HG03025 (cell line): ENCODE measurements at regions not wholly inside any gene's neighbourhood (a gene's known extent, or its start where the extent isn't known, plus 50 kb on each side); places are given as distances from the start of the nearest gene placed in this dataset.
"Not testable (repeated sequence)": the region's sequence is repeated elsewhere in the genome, so short reads cannot be mapped to it uniquely, and the experiment has no call there.

ENCODE experiments used
- ATAC-seq: cut with Tn5 transposase; IDR thresholded peaks from one replicate; pipeline ENCODE4 v1.9.1; 2021; ENCODE audit warnings: mild to moderate bottlenecking, moderate library complexity; ENCODE audit not compliant: unreplicated experiment, low FRiP score

DNA sequence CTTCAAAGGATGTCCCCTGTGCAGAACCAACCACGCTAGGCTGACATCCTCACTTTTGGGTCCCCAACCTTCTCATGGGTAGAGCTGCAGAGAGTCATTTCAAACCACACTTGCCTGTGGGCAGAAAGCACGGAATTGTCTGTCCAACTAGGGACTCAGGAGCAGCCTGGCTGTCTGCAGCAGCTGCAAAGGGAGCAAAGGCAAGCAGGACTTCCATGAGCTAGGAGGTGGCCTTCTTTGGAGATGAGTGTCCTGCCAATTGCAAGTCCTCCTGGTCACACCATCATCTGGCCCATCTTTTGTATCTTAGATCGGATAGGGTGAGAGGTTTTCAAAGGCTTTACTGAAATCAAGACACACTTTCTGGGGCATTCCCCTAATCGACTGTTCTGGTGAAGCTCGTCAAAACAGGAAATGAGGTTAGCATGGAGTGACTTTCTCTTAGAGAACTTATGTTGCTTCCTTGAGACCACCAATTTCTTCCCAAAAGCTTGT is 222.3 kb upstream of the PLGLB2 start:
- ATAC-seq = not testable (repeated sequence)

GRCh38 chr2:87526258-87526657 is 221.6 kb upstream of the PLGLB2 start:
- ATAC-seq = not testable (repeated sequence)

DNA sequence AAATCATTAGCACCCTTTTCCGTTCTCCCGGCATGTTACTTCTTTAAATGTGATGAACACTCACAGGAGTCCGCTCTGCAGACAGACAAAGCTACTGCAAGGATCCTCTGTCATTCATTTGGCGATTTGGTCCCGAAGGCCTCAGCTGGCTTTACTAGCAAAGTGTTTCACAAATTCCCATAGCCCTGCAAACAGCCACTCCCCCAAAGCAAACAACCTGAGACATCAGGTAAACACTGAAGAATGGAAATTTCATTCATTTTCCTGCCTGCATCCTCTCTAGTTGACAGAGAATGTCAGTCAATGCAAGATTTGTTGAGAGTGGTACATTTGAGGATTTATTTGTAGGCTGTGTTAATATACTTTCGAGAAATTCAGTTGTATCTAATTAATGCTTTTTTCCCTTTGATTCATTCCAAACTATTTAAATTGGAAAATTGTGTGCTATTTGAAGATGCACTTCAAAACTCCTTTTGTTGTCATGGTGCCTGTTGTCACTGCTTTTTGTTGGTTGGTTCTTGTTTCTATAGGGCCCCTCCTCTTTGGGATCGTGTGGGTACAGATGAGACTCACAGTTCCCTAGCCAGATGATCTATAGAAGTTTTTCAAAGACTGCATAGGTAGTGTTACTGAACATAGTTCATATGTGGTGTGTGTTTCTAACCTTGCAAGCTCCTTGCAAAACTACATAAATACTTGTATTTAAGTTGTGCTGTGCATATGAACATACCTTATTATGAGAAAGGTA is 215.7 kb upstream of the PLGLB2 start:
- not testable (repeated sequence) for ATAC-seq

- ATAC-seq = not testable (repeated sequence)
Measured at GRCh38 chr2:87533390-87534272, 214.3 kb upstream of the PLGLB2 start.

GRCh38 chr2:87534273-87534889 is 213.5 kb upstream of the PLGLB2 start:
- ATAC-seq = not testable (repeated sequence)

GRCh38 chr2:87536427-87536826 is 211.5 kb upstream of the PLGLB2 start:
- ATAC-seq = not testable (repeated sequence)

DNA sequence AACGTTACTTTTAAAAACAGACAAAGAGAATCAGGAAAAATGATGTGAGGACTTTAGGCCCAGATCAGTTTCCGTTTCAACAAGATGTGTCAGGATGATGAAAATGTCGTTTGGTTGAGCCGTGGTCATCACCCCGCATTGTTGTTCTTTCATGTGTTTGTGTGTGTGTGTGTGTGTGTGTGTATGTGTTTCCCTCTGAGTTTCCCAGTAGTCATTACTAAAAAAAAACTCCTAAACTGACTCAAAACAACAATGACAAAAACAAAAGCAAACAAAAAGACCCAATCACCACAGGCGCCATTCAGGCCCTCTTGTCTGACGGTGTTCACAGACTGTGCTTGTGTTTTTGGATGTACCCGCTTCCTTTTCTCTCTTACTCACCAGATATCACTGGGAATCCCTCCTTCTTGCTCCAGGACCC is 210.6 kb upstream of the PLGLB2 start:
- not testable (repeated sequence) for ATAC-seq

GRCh38 chr2:87538268-87538667 is 209.6 kb upstream of the PLGLB2 start:
- not testable (repeated sequence) for ATAC-seq

- not testable (repeated sequence) for ATAC-seq
Measured at GRCh38 chr2:87539151-87539943, 208.5 kb upstream of the PLGLB2 start.

DNA sequence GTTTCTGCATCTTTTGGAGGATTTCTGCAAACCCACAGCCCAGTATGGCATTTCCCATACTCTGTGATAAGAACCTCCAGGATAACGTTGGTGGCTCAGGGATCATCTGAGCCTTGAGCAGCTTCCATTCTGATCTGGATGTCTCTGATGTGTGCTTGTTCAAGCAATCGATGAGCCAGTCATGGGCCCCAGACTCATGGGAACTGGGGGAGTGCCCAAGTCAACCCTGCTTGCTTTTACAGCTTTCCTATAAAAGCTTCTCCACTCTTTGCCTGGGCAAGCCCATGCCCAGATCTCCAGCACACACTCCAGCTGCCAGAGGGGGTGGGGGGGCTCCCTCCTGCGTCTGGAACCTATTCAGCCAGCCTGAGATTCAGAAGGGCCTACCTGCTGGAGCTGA is 207.6 kb upstream of the PLGLB2 start:
- not testable (repeated sequence) for ATAC-seq

- ATAC-seq = not testable (repeated sequence)
Measured at GRCh38 chr2:87542599-87543174, 205.2 kb upstream of the PLGLB2 start.

- ATAC-seq = not testable (repeated sequence)
Measured at GRCh38 chr2:87543797-87544196, 204.1 kb upstream of the PLGLB2 start.

- ATAC-seq = not testable (repeated sequence)
Measured at GRCh38 chr2:87547106-87547505, 200.8 kb upstream of the PLGLB2 start.

DNA sequence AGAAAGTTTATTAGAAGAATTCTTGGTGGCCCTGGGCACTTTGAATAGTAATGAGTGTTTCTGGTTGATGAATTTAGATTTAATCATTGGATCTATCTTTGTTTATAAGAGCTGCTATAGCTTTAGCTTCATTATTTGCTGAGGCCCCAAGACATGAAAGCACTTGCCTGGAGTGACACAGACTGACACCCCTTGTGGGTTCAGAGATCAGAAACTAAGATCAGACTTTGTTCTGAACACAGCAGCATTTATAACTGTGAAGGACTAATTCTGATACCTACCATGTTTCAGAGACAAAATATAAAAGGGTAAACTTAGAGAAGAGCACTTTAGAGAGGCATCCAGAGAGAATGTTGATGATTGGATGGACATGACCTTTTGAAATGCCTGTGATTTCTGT is 199.9 kb upstream of the PLGLB2 start:
- peak; percentile 64 for ATAC-seq

GRCh38 chr2:87548681-87549536 is 199.0 kb upstream of the PLGLB2 start:
- ATAC-seq = not testable (repeated sequence)

DNA sequence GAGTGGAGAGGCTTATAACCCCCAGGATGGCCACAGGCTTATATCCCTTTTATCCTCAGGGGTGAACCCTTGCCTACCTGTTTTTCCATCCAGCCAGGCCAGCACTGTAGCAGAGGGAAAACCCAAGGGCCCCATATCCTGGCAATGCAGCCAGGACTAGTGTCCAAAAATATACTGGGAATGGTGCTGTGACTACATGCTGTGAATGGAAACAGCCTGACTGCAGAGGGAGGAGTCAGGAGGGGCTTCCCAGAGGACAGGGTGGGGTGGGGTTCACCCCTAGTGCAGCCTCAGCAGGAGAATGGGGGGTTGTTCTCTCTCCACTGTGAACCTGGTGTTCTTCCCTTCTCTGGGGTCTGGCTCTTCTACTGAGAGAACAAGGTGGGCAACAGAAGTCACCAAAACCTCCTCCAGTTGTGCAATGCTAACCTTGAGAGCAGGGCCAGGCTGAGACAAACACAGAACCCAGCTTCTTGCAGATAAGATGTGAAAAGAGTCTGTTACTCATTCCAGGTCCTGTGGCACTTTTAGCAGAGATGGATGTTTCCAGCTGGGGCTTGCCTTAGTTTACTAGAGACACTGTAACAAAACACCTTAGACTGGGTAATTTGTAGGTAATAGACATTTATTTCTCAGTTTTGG is 198.2 kb upstream of the PLGLB2 start:
- ATAC-seq = not testable (repeated sequence)

DNA sequence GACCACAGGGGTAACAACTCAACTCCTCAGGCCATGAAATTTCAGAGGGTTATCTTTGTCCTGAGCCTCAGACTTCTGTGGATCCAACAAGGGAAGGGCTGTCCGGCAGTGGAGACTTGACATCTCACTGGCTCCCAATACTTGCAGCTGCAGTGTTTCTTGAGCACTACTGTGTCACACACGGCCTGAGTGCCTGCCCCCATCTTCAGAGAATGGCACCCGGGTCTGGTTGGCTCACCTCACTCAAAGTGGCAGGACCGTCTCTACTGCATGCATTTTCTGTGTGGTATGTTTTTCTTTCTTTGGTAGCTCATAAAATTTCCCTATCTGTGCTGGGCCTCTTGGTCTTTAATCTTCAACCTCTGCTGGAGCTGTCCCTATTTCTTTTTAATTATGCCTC is 193.2 kb upstream of the PLGLB2 start:
- not testable (repeated sequence) for ATAC-seq

- not testable (repeated sequence) for ATAC-seq
Measured at GRCh38 chr2:87555082-87555481, 192.8 kb upstream of the PLGLB2 start.
